ENCODE measurements at regions not wholly inside any gene's neighbourhood (a gene's known extent, or its start where the extent isn't known, plus 50 kb on each side); places are given as distances from the start of the nearest gene placed in this dataset.

GRCh38 chr10:31188792-31189406 lies 130.1 kb upstream of the ZEB1 start:
- ATAC-seq (ENCODE audit: poor library complexity) (no peak), DNase-seq (no peak)
- Mint-ChIP-seq H3K4me1 (ENCODE audit: low read depth) (no peaks in the 10 kb centered on the region), H3K4me3 (no peak overlapping the region), H3K27ac (no peak overlapping the region), H3K27me3 (no peaks in the 10 kb centered on the region), H3K9me3 (no peaks in the 10 kb centered on the region), H3K36me3 (ENCODE audit: low read depth) (no peaks in the 10 kb centered on the region)
- CTCF ChIA-PET: no interaction called here
- H3K9me3 ChIP-seq (ENCODE audit: control insufficient read depth in 1 of 2, insufficient read depth in 1 of 2, low read length in 2 of 2): no peaks in the 10 kb centered on the region
- no peak overlapping the region for H3K27ac ChIP-seq (ENCODE audit: low read depth in 1 of 2, low read length in 2 of 2)
- no peaks in the 10 kb centered on the region for H3K27me3 ChIP-seq (ENCODE audit: control insufficient read depth in 1 of 2, insufficient read depth in 2 of 2, low read length in 2 of 2)
- no peaks in the 10 kb centered on the region for H3K36me3 ChIP-seq (ENCODE audit: insufficient read depth, low read length)
- POLR2A ChIA-PET: no interaction called here
- intact Hi-C loops (cut with DNase I, micrococcal nuclease): no loop called here
- H3K4me3 ChIP-seq (ENCODE audit: low read length): no peak overlapping the region
- H3K4me1 ChIP-seq (ENCODE audit: insufficient read depth, low read length): no peaks in the 10 kb centered on the region
- TF ChIP-seq, protein P1, sequence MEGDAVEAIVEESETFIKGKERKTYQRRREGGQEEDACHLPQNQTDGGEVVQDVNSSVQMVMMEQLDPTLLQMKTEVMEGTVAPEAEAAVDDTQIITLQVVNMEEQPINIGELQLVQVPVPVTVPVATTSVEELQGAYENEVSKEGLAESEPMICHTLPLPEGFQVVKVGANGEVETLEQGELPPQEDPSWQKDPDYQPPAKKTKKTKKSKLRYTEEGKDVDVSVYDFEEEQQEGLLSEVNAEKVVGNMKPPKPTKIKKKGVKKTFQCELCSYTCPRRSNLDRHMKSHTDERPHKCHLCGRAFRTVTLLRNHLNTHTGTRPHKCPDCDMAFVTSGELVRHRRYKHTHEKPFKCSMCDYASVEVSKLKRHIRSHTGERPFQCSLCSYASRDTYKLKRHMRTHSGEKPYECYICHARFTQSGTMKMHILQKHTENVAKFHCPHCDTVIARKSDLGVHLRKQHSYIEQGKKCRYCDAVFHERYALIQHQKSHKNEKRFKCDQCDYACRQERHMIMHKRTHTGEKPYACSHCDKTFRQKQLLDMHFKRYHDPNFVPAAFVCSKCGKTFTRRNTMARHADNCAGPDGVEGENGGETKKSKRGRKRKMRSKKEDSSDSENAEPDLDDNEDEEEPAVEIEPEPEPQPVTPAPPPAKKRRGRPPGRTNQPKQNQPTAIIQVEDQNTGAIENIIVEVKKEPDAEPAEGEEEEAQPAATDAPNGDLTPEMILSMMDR (IDR thresholded peaks at IDR 0.05): no peak

DNA sequence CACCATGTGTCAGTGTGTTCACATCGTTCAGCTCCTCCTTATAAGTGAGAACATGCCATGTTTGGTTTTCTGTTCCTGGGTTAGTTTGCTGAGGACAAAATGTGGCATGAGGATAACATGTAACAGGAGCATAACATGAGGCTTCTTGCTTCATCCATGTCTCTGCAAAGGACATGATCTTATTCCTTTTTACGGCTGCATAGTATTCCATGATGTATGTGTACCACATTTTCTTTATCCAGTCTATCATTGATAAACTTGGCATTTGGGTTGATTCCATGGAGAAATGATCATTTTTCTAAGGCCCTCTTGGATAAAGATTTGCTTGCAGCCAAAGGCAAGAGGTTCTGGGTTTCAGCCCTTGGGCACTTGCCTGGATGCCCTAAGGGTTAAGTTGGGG lies 128.5 kb upstream of the ZEB1 start:
- no peaks in the 10 kb centered on the region for H3K4me1 Mint-ChIP-seq (ENCODE audit: low read depth)
- no peak overlapping the region for H3K27ac Mint-ChIP-seq
- ChIA-PET CTCF (no interaction called here), POLR2A (no interaction called here)
- Histone ChIP-seq H3K27ac (ENCODE audit: low read depth in 1 of 2, low read length in 2 of 2) (no peak overlapping the region), H3K4me3 (ENCODE audit: low read length) (no peak overlapping the region), H3K36me3 (ENCODE audit: insufficient read depth, low read length) (no peaks in the 10 kb centered on the region), H3K9me3 (ENCODE audit: control insufficient read depth in 1 of 2, insufficient read depth in 1 of 2, low read length in 2 of 2) (no peaks in the 10 kb centered on the region), H3K4me1 (ENCODE audit: insufficient read depth, low read length) (no peaks in the 10 kb centered on the region), H3K27me3 (ENCODE audit: control insufficient read depth in 1 of 2, insufficient read depth in 2 of 2, low read length in 2 of 2) (no peaks in the 10 kb centered on the region)
- ATAC-seq (ENCODE audit: poor library complexity) (no peak), DNase-seq (no peak)
- intact Hi-C loops (cut with DNase I, micrococcal nuclease): no loop called here
- TF ChIP-seq, protein P1 (IDR thresholded peaks at IDR 0.05): no peak
- no peak overlapping the region for H3K4me3 Mint-ChIP-seq
- H3K36me3 Mint-ChIP-seq (ENCODE audit: low read depth): no peaks in the 10 kb centered on the region
- no peaks in the 10 kb centered on the region for H3K9me3 Mint-ChIP-seq
- no peaks in the 10 kb centered on the region for H3K27me3 Mint-ChIP-seq

DNA sequence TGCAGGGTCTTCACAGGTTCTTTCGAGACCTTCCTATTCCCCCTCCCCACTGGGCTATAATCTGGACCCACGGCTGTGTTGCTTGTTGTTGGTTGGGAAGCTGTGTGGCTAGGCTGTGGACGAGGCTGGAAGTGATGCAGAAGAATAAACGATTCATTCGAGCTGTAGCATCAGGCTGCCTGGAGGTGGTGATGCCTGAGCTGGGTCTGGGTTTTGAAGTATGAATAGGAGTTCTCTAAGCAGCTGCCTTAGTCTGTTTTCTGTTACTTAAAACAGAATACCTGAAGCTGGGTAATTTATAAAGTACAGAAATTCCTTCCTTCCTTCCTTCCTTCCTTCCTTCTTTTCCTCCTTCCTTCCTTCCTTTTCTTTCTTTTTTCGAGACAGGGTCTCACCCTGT lies 126.5 kb upstream of the ZEB1 start:
- Histone ChIP-seq H3K27me3 (ENCODE audit: control insufficient read depth in 1 of 2, insufficient read depth in 2 of 2, low read length in 2 of 2) (no peaks in the 10 kb centered on the region), H3K4me1 (ENCODE audit: insufficient read depth, low read length) (no peaks in the 10 kb centered on the region), H3K27ac (ENCODE audit: low read depth in 1 of 2, low read length in 2 of 2) (no peak overlapping the region), H3K9me3 (ENCODE audit: control insufficient read depth in 1 of 2, insufficient read depth in 1 of 2, low read length in 2 of 2) (no peaks in the 10 kb centered on the region), H3K36me3 (ENCODE audit: insufficient read depth, low read length) (no peaks in the 10 kb centered on the region), H3K4me3 (ENCODE audit: low read length) (no peak overlapping the region)
- ATAC-seq (ENCODE audit: poor library complexity): no peak
- DNase-seq: no peak
- Mint-ChIP-seq H3K4me1 (ENCODE audit: low read depth) (no peaks in the 10 kb centered on the region), H3K9me3 (no peaks in the 10 kb centered on the region), H3K4me3 (no peak overlapping the region), H3K27ac (no peak overlapping the region), H3K36me3 (ENCODE audit: low read depth) (no peaks in the 10 kb centered on the region), H3K27me3 (no peaks in the 10 kb centered on the region)
- TF ChIP-seq, protein P1 (IDR thresholded peaks at IDR 0.05): no peak
- ChIA-PET POLR2A (no interaction called here), CTCF (no interaction called here)
- intact Hi-C loops (cut with DNase I, micrococcal nuclease): no loop called here
